GM19467 (cell line): ENCODE measurements at regions not wholly inside any gene's neighbourhood (a gene's known extent, or its start where the extent isn't known, plus 50 kb on each side); places are given as distances from the start of the nearest gene placed in this dataset.
"Not testable (repeated sequence)": the region's sequence is repeated elsewhere in the genome, so short reads cannot be mapped to it uniquely, and the experiment has no call there.

ENCODE experiments used
- ATAC-seq: cut with Tn5 transposase; IDR thresholded peaks from one replicate; pipeline ENCODE4 v1.9.1; 2021; ENCODE audit warnings: mild to moderate bottlenecking, moderate library complexity; ENCODE audit not compliant: unreplicated experiment

DNA sequence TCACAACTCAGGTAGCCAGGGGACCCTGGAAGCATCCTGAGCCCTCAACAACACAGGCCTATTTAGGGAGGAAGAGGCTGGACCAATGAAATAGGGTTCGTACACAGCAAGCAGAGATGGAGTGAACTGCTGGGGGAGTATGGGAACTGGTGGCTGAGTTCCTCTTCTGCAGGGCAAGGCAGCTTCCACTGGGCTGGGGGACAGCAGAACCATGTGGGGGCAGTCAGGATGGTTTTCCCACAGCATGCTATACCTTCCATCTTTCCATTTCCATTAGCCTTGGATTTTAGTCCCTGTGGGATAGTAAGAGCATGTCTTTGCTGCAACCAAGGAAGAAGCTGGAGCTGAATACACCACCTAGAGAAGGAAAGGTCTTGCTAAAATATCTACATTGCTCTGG is 370.6 kb downstream of the CCSER2 start:
- no peak for ATAC-seq

DNA sequence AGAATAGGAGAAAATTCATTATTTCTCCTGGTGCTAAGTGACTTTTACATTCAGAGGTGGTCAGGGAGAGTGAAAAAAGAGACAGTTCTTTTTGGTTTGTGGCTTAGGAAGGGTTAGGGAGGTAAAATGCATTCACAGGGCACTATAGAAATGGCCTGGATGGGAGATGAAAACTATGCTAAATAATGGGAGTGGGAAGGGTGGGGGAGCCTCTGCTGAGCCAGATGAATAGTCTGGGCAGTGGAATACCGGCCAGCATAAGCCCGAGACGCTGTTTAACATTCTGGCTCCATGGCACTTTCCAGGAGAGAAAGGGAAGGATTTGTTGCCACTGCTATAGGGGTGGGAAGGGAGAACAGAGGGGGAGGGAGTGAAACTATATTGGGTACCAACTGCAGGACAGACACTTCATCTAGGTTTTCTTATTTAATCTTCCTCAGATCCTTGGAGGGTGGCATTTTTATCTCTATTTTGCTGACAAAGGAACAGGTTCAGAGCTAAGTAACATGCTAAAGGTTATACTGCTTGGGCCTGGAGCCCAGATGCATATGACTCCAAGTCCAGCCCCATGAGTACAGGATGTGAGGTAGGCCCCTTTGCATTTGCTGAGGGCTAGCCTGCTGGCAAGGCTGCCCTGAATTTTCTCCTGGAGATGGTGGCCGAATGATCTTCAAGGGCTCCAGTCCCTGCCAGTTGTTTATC is 372.4 kb downstream of the CCSER2 start:
- no peak for ATAC-seq

DNA sequence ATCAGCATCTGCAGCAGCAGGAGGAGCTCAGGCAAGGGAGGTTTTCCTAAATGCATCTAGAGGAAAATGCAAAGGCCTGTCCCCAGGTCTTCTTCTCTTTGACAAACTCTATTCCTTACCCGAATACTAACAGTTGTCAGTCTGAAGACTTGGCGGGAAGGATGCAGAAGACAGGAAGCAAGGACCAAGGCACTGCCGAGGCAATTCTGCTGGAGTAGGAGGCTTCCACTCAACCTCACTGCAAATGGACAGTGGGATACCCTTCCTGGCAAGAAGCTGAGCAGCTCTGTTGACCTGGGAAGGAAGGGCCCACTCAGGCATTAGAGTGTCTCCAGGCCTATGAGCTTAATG is 373.0 kb downstream of the CCSER2 start:
- ATAC-seq: no peak

DNA sequence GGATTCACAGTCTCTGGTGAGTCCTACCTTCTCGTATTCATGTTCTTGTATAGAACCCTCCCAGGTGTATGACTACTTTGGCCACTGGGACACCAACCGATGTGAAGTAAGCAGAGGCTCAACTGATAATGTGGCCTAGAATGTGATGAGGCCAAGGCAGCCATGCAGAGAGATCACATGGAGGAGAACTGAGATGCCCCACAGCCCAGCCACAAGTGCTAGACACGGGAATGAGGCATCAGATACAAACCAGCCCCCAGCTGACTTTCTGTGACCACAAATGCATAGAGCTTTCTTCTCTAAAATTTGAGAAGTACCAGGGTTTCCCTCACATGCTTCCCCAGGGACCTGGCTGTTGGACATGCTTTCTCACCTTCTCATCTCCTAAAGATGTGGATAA is 375.7 kb downstream of the CCSER2 start:
- ATAC-seq: no peak

DNA sequence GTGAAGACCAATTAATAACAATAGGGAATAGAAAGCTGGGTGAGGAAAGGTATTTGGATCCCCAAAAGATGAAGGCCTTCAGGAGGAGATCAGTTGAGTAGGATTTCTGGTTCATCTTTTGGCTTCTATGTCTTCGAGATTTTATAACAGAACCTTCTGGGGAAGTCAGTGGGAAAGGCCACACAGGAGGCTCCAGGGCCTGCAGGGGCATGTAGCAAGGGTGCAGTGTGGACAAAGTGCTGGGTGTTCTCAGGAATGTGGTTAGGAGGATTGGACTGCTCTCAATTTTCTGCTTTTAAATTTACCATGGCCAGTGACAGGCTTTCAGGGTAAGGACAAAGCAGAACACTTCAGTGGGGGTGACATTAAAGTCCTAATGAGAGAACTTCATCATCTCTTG is 378.0 kb downstream of the CCSER2 start:
- ATAC-seq: no peak

DNA sequence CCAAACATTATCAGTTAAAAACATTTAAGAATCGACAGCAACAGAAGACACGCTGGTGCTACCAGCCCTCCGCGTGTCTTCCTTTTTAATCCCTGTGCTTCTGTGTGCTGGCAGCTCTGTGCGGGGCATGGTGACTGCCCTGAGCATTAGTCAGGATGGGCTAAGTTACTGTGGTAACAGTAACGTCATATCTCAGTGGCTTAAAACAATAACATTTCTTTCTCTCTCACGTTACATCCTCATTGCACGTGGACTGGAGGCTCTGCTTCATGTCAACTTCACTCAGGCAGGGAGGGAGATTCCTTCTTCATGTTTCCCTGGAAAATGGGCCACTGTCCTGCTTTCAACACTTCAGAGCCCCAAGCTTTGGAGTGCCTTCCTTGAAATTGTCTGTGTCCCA is 378.5 kb downstream of the CCSER2 start:
- no peak for ATAC-seq

DNA sequence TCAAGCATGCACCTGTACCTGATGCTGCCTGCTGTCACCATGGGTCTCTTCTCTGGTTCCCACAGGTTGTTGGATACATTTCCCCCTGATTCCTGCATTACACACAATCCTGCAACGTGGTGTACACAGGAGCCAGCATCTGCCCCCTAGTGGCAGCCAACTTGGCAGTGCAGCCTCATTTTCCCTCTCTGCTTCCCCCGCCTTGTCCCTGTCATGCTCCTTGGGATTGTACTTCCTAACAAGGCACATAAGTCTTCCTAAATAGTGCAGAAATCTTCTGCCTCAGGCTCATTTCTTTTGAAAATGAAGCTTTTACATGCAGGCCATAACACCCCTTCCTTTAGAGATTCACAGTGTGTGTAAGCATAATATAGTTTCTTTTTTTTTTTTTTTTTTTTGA is 387.5 kb downstream of the CCSER2 start:
- ATAC-seq: peak; percentile 70

DNA sequence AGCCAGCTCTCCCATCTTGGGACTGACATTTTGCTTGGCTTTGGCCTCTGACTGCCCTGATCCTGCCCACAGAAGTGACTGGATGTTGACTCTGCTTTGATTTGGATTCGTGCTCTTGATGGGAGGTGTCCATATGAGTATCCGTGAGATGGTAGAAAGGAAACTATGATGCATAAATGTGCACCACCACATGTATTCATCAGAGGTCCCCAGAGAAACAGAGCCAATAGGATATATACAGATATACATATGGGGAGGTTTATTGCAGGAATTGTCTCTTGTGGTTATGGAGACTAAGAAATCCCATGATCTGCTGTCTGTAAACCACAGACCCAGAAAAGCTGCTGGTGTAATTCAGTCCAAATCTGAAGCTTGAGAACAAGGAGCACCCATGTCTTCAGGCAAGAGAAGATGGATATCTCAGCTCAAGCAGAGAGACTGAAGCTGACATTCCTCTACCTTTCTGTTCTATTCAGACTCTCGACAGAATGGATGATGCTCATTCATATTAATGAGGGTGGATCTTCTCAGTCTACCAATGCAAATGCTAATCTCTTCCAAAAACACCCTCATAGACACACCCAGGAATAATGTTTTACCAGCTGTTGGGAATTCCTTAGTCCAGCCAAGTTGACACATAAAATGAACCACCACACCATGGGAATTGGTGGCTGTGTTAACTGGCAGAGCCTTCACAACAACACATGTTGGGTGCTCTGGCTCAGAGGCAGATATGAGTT is 390.7 kb downstream of the CCSER2 start:
- ATAC-seq: no peak

DNA sequence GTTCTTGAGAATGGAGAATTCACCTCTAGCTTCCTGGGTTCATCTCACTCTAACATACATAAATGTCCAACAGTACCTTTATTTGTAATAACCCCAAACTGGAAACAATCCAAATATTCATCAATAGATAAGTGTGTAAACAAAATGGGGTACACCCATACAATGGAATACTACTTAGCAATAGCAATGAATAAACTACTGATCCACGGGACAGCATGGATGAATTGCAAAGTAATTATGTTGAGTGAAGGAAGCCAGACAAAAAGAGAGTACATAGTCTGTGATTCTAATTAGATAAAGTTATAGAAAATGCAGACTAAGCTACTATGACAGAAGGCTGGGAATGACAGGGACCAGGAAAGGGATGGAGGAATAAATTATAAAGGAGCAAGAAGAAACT is 391.3 kb downstream of the CCSER2 start:
- no peak for ATAC-seq

DNA sequence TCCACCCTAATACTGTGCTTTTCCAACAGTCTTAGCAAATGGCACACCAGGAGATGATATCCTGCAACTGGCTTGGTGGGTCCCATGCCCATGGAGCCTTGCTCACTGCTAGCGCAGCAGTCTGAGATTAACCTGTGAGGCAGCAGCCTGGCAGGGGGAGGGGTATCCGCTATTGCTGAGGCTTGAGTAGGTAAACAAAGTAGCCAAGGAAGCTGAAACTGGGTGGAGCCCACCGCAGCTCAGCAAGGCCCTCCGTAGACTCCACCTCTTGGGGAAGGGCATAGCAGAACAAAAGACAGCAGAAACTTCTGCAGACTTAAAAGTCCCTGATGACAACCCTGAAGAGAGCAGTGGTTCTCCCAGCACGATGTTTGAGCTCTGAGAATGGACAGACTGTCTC is 399.0 kb downstream of the CCSER2 start:
- no peak for ATAC-seq

DNA sequence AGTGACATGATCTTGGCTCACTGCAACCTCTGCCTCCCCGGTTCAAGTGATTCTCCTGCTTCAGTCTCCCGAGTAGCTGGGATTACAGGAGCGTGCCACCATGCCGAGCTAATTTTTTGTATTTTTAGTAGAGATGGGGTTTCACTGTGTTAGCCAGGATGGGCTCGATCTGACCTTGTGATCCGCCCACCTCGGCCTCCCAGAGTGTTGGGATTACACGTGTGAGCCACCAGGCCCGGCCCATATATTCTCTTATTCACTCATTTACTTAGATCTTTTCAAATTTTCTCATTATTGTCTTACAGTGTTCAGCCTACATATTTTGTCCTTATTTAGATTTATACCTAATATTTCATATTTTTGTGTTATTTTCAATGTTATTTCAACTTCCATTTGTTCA is 410.7 kb downstream of the CCSER2 start:
- not testable (repeated sequence) for ATAC-seq

DNA sequence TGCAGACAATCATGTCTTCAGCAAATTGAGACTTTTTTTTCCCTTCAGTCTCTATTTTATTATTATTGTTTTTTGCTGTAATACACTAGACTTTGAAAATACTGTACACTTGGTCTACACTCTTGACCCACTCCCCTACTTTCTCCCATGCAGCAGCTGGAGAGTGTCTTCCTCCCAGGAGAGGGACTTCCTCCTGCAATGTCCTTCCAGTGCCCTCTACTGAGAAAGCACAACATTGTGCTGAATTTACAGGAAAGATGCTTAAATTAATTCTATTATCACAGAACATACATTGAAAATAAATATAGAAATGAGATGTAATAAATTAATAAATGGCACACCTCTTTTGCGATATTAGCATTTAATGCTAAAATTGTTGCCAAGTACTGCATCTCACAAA is 411.3 kb downstream of the CCSER2 start:
- no peak for ATAC-seq

DNA sequence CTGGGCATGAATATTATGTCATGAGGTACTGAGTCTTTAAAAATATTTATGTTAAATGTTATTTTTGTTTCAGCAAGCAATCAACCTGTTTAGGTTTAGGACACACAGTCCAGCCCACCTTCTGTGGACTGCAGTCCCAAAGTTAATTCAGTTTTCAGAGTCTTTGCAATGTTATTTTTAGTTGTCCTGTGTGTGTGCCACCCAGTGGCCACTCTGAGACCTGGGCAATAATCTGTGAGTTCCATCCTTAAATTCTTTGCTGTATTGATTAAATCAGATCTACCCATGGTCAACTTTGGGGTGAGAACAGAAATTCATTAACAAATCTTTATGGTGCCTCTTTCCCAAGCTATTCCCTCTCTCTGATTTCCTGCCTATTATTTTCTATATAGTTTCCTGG is 415.1 kb downstream of the CCSER2 start:
- ATAC-seq: no peak

DNA sequence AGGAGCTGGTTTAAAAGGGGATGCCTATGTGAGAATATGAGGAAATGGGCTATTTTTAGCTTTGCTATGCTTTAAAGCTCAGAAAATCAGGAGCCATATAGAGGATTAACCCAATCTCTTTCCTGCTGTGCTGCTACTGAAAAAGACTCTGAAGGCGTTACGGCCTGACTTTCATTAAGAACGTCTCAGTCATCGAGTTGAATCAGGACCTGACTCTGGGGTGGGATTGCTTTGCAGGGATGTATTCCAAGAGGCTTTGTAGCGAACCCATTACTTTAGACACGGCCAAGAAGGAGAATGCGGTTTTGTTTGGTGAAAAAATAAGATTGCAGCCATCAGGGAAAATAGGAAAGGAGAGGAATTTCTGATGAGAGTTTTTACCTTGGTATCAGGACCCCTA is 426.9 kb downstream of the CCSER2 start:
- ATAC-seq: no peak

DNA sequence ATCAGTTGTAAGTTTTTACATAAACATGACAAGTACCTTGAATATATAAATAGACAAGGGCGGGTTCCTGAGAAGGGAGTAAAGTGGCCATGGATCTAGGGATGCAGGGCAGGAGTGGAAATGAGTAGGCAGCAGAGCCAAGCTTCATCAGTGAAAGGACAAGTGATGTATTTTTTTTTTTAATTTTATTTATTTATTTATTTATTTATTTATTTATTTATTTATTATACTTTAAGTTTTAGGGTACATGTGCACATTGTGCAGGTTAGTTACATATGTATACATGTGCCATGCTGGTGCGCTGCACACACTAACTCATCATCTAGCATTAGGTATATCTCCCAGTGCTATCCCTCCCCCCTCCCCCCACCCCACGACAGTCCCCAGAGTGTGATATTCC is 428.3 kb downstream of the CCSER2 start:
- not testable (repeated sequence) for ATAC-seq

DNA sequence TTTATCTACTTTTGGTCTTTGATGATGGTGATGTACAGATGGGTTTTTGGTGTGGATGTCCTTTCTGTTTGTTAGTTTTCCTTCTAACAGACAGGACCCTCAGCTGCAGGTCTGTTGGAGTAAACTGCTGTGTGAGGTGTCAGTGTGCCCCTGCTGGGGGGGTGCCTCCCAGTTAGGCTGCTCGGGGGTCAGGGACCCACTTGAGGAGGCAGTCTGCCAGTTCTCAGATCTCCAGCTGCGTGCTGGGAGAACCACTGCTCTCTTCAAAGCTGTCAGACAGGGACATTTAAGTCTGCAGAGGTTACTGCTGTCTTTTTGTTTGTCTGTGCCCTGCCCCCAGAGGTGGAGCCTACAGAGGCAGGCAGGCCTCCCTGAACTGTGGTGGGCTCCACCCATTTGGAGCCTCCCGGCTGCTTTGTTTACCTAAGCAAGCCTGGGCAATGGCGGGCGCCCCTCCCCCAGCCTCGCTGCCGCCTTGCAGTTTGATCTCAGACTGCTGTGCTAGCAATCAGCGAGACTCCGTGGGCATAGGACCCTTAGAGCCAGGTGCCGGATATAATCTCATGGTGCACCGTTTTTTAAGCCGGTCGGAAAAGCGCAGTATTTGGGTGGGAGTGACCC is 433.7 kb downstream of the CCSER2 start:
- ATAC-seq: not testable (repeated sequence)

DNA sequence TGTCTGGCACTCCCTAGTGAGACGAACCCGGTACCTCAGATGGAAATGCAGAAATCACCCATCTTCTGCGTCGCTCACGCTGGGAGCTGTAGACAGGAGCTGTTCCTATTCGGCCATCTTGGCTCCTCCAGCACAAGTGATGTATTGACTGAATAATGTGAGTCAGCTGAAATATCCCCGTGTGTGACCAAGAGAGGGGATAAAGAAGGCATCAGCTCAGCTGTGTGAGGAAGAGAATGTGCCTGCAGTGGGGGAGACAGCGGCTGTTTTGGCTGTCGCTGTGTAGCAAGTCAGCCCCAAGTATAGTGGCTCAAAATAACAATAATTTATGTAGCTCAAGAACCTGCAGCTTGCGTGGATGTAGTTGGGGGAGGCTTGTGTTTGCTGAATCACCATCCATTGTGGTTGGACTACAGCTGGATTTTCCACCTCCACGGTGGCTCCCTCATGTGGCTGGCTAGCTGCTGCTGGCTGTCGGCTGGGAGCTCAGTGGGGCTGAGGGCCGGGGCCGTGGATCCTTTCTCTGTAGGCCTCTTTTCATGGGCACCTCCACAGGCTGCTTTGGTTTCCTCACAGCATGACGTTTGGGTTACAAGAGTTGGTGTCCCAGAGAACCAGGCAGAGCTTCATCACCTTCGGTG is 434.5 kb downstream of the CCSER2 start:
- ATAC-seq: no peak

DNA sequence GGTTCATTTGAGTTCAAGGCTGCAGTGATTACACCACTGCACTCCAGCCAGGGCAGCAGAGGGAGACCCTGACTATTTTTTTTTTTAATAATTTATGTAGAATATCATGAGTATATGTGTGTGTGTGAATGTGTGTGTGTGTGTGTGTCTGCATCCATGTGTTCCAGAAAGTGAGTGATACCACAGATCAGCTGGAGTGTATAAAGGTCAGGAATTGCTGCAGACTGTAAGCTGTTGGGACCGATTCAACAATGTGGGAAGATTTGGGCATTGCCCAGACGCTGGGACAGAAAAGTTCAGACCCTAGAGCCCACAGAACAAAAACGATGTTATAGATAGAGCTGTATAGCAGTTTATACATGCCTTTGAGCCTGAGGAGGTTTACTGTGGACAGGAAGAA is 435.6 kb downstream of the CCSER2 start:
- no peak for ATAC-seq

DNA sequence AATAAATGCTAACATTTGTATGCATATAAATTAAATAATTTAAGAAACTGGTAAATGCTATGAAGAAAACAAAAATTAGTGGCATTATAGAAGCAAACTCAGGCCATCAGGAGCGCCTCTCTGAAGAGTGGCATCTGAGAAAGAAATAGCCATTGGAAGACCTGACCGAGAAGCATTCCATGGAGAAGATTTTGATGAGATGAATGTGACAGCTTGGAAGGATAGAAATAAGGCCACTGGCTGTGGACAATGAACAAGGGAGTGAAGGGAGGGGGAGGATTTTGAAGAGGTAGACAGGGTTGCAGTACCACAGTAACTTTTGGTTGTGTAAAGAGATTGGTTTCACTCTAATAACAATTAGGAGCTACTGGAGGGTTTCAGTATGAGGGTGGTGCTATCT is 436.7 kb downstream of the CCSER2 start:
- ATAC-seq: no peak

DNA sequence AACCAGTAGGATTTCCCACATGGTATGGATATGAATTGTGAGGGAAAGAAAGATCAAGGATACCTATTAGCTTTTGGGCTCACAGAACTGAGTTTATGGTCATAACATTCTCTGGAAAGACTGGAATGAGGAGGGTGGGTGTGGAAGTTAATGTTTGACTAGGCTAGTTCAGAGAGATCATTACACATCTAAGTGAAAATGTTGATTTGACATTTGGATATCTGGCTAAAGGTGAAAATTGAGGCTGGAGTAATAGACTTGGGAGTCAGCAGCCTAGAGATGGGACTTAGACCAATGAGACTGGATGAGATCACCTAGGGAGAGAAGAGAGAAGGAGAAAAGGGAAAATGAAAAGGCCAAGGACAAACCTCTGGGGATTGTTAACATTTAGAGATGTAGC is 437.3 kb downstream of the CCSER2 start:
- no peak for ATAC-seq

DNA sequence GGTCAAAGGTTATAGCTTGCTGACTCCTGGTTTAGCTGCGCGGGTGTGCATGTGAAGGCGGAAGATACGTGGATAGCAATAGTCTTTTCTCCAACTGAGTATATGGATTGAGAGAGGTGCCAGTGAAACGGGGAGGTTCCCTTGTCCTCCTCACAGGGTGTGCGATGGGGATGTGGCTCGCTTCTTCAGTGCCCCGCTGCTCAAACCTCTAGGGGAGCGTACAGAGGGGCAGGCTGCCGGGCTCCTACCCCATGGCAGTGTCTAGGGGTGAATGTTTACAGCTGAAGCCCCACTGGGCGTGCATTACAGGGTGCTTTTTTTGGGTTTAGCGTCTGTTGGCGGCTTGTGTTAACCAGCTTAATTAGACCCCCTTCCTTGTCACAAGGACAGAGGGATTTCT is 438.5 kb downstream of the CCSER2 start:
- ATAC-seq: no peak

DNA sequence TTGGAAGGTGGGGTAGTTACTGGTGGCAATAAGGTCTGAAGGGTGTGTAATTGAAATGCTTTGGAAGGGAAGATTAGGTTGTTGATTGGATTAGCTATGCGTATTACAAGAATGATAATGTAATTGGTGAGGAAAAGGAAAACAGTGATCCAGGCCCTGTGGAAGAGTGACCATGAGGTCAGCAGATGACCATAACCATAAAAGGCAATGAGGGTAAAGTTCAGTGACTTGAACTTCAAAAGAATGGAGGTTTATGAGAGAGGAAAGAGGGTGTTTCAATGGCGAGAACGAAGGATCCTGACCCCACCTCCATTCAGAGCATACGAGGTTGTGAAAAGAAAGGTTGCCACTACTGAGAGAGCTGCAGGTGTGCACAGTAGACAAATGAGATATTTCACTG is 439.7 kb downstream of the CCSER2 start:
- ATAC-seq: no peak
